ENCODE measurements at regions not wholly inside any gene's neighbourhood (a gene's known extent, or its start where the extent isn't known, plus 50 kb on each side); places are given as distances from the start of the nearest gene placed in this dataset.

- DNase-seq, result no peak
Measured at GRCh38 chr5:2257326-2258244, 374.9 kb upstream of the IRX4 start.

GRCh38 chr5:2256691-2257280 lies 374.1 kb upstream of the IRX4 start:
- no peak for DNase-seq

- no peak for DNase-seq
Measured at GRCh38 chr5:2255915-2256690, 373.4 kb upstream of the IRX4 start.

- no peak for DNase-seq
Measured at GRCh38 chr5:2254880-2255750, 372.4 kb upstream of the IRX4 start.

GRCh38 chr5:2254406-2254805 lies 371.7 kb upstream of the IRX4 start:
- DNase-seq, result no peak

- DNase-seq, result no peak
Measured at GRCh38 chr5:2253040-2253975, 370.6 kb upstream of the IRX4 start.

- no peak for DNase-seq
Measured at GRCh38 chr5:2251751-2252150, 369.0 kb upstream of the IRX4 start.

GRCh38 chr5:2251298-2251697 lies 368.6 kb upstream of the IRX4 start:
- no peak for DNase-seq

- DNase-seq, result no peak
Measured at GRCh38 chr5:2250365-2250950, 367.7 kb upstream of the IRX4 start.

- DNase-seq, result no peak
Measured at GRCh38 chr5:2249442-2249841, 366.7 kb upstream of the IRX4 start.

- DNase-seq, result no peak
Measured at GRCh38 chr5:2249026-2249425, 366.3 kb upstream of the IRX4 start.

- DNase-seq, result no peak
Measured at GRCh38 chr5:2242539-2242938, 359.8 kb upstream of the IRX4 start.

- no peak for DNase-seq
Measured at GRCh38 chr5:2241842-2242241, 359.1 kb upstream of the IRX4 start.

- no peak for DNase-seq
Measured at GRCh38 chr5:2240118-2240904, 357.6 kb upstream of the IRX4 start.

GRCh38 chr5:2239201-2239910 lies 356.6 kb upstream of the IRX4 start:
- DNase-seq, result no peak

GRCh38 chr5:2238732-2239131 lies 356.0 kb upstream of the IRX4 start:
- DNase-seq, result no peak

- DNase-seq, result no peak
Measured at GRCh38 chr5:2227433-2227832, 344.7 kb upstream of the IRX4 start.

GRCh38 chr5:2224689-2225088 lies 342.0 kb upstream of the IRX4 start:
- no peak for DNase-seq

GRCh38 chr5:2223303-2223702 lies 340.6 kb upstream of the IRX4 start:
- no peak for DNase-seq
